Liver (tissue), 8 donors: ENCODE measurements at regions not wholly inside any gene's neighbourhood (a gene's known extent, or its start where the extent isn't known, plus 50 kb on each side); places are given as distances from the start of the nearest gene placed in this dataset.

Experiments used
- DNase-seq: peaks from one replicate; pipeline ENCODE4 v3.0.0-alpha.2; 2017; ENCODE audit warnings: low spot score
- H3K27ac ChIP-seq, 2 donors: one replicate each; pipeline ENCODE4 v1.7.0; 2013; ENCODE audit warnings: inconsistent platforms in 2 of 2, low read length in 2 of 2, control low read depth in 1 of 2, low read depth in 1 of 2, mild to moderate bottlenecking in 1 of 2
- H3K27me3 ChIP-seq, 4 donors: one replicate each; pipeline versions ENCODE4 v1.6.1 to v1.7.0; 2013; ENCODE audit warnings: low read length in 3 of 4, inconsistent platforms in 1 of 4, mild to moderate bottlenecking in 1 of 4, moderate library complexity in 1 of 4; ENCODE audit not compliant: control insufficient read depth in 4 of 4, insufficient read depth in 4 of 4
- H3K36me3 ChIP-seq, 4 donors: one replicate each; pipeline versions ENCODE4 v1.6.1 to v1.7.0; 2013; ENCODE audit warnings: low read length in 3 of 4, mild to moderate bottlenecking in 3 of 4, low read depth in 1 of 4, moderate library complexity in 1 of 4; ENCODE audit not compliant: control insufficient read depth in 4 of 4, insufficient read depth in 3 of 4
- H3K4me1 ChIP-seq, 4 donors: one replicate each; pipeline versions ENCODE4 v1.6.1 to v1.7.0; 2013; ENCODE audit warnings: low read length in 3 of 4, mild to moderate bottlenecking in 3 of 4, moderate library complexity in 1 of 4; ENCODE audit not compliant: control insufficient read depth in 4 of 4, insufficient read depth in 4 of 4
- H3K4me3 ChIP-seq, 3 donors: one replicate each; pipeline versions ENCODE4 v1.6.1 to v1.7.0; 2013; ENCODE audit warnings: low read length in 3 of 3, control low read depth in 1 of 3, low read depth in 1 of 3, mild to moderate bottlenecking in 1 of 3
- H3K9ac ChIP-seq, 2 donors: one replicate each; pipeline ENCODE4 v1.7.0; 2013; ENCODE audit warnings: low read length in 2 of 2, mild to moderate bottlenecking in 2 of 2, moderate library complexity in 2 of 2, control low read depth in 1 of 2, low read depth in 1 of 2
- H3K9me3 ChIP-seq, 4 donors: one replicate each; pipeline versions ENCODE4 v1.6.1 to v1.7.0; 2013; ENCODE audit warnings: low read length in 3 of 4; ENCODE audit not compliant: control insufficient read depth in 4 of 4
- EGR1 ChIP-seq, 2 donors: IDR thresholded peaks; 2 replicates each; pipeline ENCODE4 v1.6.1; 2016 to 2018; ENCODE audit warnings: antibody characterized with exemption in 2 of 2, low read depth in 2 of 2
- FOXA1 ChIP-seq: IDR thresholded peaks from 2 replicates; pipeline ENCODE4 v1.6.1; 2016; ENCODE audit warnings: antibody characterized with exemption
- GABPA ChIP-seq, 2 donors: IDR thresholded peaks in 1 of 2; conservative IDR thresholded peaks in 1 of 2; 2 replicates each; pipeline ENCODE4 v1.6.1; 2016; ENCODE audit warnings: antibody characterized with exemption in 2 of 2, mild to moderate bottlenecking in 1 of 2, moderate library complexity in 1 of 2
- HNF4A ChIP-seq, 2 donors: conservative IDR thresholded peaks; 2 replicates each; pipeline ENCODE4 v1.6.1; 2016; ENCODE audit warnings: antibody characterized with exemption in 2 of 2, mild to moderate bottlenecking in 2 of 2
- HNF4G ChIP-seq: IDR thresholded peaks from 2 replicates; pipeline ENCODE4 v1.6.1; 2016; ENCODE audit warnings: antibody characterized with exemption
- JUND ChIP-seq, 2 donors: IDR thresholded peaks; 2 replicates each; pipeline ENCODE4 v1.6.1; 2016; ENCODE audit warnings: antibody characterized with exemption in 2 of 2
- RAD21 ChIP-seq, 2 donors: IDR thresholded peaks; 2 replicates each; pipeline ENCODE4 v1.6.1; 2016; ENCODE audit warnings: antibody characterized with exemption in 2 of 2, mild to moderate bottlenecking in 2 of 2
- RXRA ChIP-seq, 2 donors: IDR thresholded peaks; 2 replicates each; pipeline ENCODE4 v1.6.1; 2017 to 2018; ENCODE audit warnings: antibody characterized with exemption in 2 of 2, mild to moderate bottlenecking in 1 of 2
- SP1 ChIP-seq: IDR thresholded peaks from 2 replicates; pipeline ENCODE4 v1.6.1; 2018; ENCODE audit warnings: antibody characterized with exemption, mild to moderate bottlenecking
- TAF1 ChIP-seq: conservative IDR thresholded peaks from 2 replicates; pipeline ENCODE4 v1.6.1; 2016; ENCODE audit warnings: antibody characterized with exemption, mild to moderate bottlenecking
- WGBS: extraction: QIAGEN DNeasy Blood & Tissue Kit; methylation state at CpG from one replicate; pipeline ENCODE4 v1.1.7; 2013; 5-methylcytosine and 5-hydroxymethylcytosine counted together
- TF ChIP-seq, protein P1 (sequence below): IDR thresholded peaks from 2 replicates; pipeline ENCODE4 v1.6.1; 2016; ENCODE audit warnings: antibody characterized with exemption
- TF ChIP-seq, protein P2 (sequence below): IDR thresholded peaks from 2 replicates; pipeline ENCODE4 v1.6.1; 2016; ENCODE audit warnings: antibody characterized with exemption
- TF ChIP-seq, protein P3 (sequence below): IDR thresholded peaks from 2 replicates; pipeline ENCODE4 v1.6.1; 2016; ENCODE audit warnings: antibody characterized with exemption, mild to moderate bottlenecking
- TF ChIP-seq, protein P4 (sequence below): fragments of 150-350 bp; IDR thresholded peaks from 2 replicates; pipeline ENCODE4 v1.5.1; 2017; ENCODE audit warnings: improper control_type of control experiment, low read depth, low read length; ENCODE audit not compliant: missing input control
- TF ChIP-seq, protein P5 (sequence below): IDR thresholded peaks from 2 replicates; pipeline ENCODE4 v1.6.1; 2016; ENCODE audit warnings: antibody characterized with exemption
- donor health status: healthy.
- donor health status: healthy.
- donor health status: healthy.
- donor health status: healthy.
- donor health status: healthy.

DNA sequence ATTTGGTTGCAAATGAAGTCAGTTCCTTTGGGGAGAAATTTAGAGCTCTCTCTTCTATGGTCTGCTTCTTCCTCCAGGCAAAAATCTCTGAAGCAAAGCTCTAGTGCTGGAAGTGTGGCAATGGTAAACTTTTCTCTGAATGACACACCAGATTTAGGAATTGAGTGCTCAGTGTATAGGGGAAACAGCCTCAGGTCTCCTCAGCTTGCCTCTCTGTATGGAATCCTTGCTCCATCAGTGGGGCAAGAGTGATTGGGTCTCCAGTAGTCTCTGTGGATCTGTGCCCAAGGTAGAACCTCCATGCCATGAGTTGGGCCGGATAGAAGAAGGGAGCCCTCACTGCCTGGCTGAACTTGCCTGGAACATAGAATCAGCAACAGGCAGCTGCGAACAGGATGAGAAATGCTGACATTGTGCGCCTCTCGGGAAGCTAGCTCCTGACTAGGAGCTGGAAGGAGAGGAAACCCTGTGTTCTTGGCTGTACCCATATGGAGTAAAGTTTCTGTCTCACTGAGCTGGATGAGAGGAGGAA lies 156.1 kb downstream of the WNT7A start:
- no peak overlapping the region for H3K4me3 ChIP-seq
- 86% methylated on average over 4 of the region's 4 CpGs for WGBS
- H3K4me1 ChIP-seq: no peaks in the 10 kb centered on the region
- H3K9ac ChIP-seq: no peak overlapping the region
- peaks cover 0 to 10% (median 3%) of the 10 kb centered on the region in 4 donors for H3K9me3 ChIP-seq
- no peaks in the 10 kb centered on the region for H3K27me3 ChIP-seq
- DNase-seq: no peak
- TF ChIP-seq, protein P1, sequence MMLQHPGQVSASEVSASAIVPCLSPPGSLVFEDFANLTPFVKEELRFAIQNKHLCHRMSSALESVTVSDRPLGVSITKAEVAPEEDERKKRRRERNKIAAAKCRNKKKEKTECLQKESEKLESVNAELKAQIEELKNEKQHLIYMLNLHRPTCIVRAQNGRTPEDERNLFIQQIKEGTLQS: no peak
- TF ChIP-seq RXRA (IDR thresholded peaks at IDR 0.05) (no peak), EGR1 (IDR thresholded peaks at IDR 0.05; ENCODE audit: low read depth in 2 of 2) (no peak), SP1 (no peak), FOXA1 (no peak), HNF4A (conservative IDR thresholded peaks at IDR 0.05) (no peak), JUND (IDR thresholded peaks at IDR 0.05) (no peak), RAD21 (IDR thresholded peaks at IDR 0.05) (no peak), HNF4G (no peak)
- TF ChIP-seq, protein P2, sequence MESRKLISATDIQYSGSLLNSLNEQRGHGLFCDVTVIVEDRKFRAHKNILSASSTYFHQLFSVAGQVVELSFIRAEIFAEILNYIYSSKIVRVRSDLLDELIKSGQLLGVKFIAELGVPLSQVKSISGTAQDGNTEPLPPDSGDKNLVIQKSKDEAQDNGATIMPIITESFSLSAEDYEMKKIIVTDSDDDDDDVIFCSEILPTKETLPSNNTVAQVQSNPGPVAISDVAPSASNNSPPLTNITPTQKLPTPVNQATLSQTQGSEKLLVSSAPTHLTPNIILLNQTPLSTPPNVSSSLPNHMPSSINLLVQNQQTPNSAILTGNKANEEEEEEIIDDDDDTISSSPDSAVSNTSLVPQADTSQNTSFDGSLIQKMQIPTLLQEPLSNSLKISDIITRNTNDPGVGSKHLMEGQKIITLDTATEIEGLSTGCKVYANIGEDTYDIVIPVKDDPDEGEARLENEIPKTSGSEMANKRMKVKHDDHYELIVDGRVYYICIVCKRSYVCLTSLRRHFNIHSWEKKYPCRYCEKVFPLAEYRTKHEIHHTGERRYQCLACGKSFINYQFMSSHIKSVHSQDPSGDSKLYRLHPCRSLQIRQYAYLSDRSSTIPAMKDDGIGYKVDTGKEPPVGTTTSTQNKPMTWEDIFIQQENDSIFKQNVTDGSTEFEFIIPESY: no peak
- TF ChIP-seq, protein P3, sequence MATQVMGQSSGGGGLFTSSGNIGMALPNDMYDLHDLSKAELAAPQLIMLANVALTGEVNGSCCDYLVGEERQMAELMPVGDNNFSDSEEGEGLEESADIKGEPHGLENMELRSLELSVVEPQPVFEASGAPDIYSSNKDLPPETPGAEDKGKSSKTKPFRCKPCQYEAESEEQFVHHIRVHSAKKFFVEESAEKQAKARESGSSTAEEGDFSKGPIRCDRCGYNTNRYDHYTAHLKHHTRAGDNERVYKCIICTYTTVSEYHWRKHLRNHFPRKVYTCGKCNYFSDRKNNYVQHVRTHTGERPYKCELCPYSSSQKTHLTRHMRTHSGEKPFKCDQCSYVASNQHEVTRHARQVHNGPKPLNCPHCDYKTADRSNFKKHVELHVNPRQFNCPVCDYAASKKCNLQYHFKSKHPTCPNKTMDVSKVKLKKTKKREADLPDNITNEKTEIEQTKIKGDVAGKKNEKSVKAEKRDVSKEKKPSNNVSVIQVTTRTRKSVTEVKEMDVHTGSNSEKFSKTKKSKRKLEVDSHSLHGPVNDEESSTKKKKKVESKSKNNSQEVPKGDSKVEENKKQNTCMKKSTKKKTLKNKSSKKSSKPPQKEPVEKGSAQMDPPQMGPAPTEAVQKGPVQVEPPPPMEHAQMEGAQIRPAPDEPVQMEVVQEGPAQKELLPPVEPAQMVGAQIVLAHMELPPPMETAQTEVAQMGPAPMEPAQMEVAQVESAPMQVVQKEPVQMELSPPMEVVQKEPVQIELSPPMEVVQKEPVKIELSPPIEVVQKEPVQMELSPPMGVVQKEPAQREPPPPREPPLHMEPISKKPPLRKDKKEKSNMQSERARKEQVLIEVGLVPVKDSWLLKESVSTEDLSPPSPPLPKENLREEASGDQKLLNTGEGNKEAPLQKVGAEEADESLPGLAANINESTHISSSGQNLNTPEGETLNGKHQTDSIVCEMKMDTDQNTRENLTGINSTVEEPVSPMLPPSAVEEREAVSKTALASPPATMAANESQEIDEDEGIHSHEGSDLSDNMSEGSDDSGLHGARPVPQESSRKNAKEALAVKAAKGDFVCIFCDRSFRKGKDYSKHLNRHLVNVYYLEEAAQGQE: no peak
- TF ChIP-seq, protein P4, sequence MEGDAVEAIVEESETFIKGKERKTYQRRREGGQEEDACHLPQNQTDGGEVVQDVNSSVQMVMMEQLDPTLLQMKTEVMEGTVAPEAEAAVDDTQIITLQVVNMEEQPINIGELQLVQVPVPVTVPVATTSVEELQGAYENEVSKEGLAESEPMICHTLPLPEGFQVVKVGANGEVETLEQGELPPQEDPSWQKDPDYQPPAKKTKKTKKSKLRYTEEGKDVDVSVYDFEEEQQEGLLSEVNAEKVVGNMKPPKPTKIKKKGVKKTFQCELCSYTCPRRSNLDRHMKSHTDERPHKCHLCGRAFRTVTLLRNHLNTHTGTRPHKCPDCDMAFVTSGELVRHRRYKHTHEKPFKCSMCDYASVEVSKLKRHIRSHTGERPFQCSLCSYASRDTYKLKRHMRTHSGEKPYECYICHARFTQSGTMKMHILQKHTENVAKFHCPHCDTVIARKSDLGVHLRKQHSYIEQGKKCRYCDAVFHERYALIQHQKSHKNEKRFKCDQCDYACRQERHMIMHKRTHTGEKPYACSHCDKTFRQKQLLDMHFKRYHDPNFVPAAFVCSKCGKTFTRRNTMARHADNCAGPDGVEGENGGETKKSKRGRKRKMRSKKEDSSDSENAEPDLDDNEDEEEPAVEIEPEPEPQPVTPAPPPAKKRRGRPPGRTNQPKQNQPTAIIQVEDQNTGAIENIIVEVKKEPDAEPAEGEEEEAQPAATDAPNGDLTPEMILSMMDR: no peak
- TF ChIP-seq, protein P5, sequence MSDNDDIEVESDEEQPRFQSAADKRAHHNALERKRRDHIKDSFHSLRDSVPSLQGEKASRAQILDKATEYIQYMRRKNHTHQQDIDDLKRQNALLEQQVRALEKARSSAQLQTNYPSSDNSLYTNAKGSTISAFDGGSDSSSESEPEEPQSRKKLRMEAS: no peak
- peaks cover 0 to 2% (median 0%) of the 10 kb centered on the region in 4 donors for H3K36me3 ChIP-seq
- no peak overlapping the region for H3K27ac ChIP-seq

DNA sequence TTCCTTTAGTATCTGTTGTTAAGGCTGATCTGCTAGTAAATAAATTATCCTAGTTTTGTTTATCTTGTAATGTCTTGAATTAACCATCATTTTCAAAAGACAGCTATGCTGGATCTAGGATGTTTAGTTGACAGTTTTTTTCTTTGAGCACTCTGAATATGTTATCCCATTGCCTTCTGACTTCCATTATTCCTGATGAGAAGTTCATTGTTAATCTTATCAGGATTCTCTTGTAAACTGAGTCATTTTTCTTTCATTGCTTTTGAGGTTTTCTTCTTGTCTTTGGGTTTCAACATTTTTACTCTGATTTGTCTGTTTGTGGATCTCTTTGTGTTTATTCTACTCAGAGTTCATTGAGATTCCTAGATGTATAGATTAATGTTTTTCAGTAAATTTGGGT lies 157.7 kb downstream of the WNT7A start:
- no peaks in the 10 kb centered on the region for H3K4me1 ChIP-seq
- H3K27me3 ChIP-seq: no peaks in the 10 kb centered on the region
- no peak overlapping the region for H3K4me3 ChIP-seq
- no peak for DNase-seq
- H3K9me3 ChIP-seq: peaks cover 0 to 10% (median 3%) of the 10 kb centered on the region in 4 donors
- H3K36me3 ChIP-seq: peaks cover 0 to 2% (median 0%) of the 10 kb centered on the region in 4 donors
- H3K9ac ChIP-seq: no peak overlapping the region
- no peak overlapping the region for H3K27ac ChIP-seq
- no peak for TF ChIP-seq RXRA (IDR thresholded peaks at IDR 0.05)
- TF ChIP-seq JUND (IDR thresholded peaks at IDR 0.05): no peak
- TF ChIP-seq SP1: no peak
- TF ChIP-seq FOXA1: no peak
- no peak for TF ChIP-seq TAF1
- TF ChIP-seq, protein P2: no peak
- TF ChIP-seq EGR1 (IDR thresholded peaks at IDR 0.05; ENCODE audit: low read depth in 2 of 2): no peak
- no peak for TF ChIP-seq GABPA (IDR thresholded peaks at IDR 0.05 in 1 of 2, conservative IDR thresholded peaks at IDR 0.05 in 1 of 2)
- TF ChIP-seq, protein P3: no peak
